ENCODE measurements at regions not wholly inside any gene's neighbourhood (a gene's known extent, or its start where the extent isn't known, plus 50 kb on each side); places are given as distances from the start of the nearest gene placed in this dataset.

DNA sequence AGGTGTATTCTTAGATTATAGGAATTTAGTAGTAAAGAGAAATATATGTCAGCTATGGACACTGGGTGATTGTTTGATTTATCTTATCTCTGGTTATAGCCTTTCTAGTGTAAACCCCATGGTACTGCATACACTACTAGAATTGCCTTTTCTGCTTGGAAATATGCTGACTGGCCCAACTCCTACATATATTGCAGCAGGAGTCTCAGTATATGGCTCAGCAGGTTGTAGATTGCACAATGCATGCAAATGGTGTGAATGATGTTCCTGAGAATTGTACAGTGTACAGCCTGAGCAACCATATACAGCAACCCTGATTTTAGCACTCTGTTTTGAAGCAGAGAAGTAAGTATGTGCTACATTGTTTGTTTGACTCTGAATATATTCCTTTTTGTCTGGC lies 153.4 kb upstream of the NPY start:
- H3K27me3 Mint-ChIP-seq (ENCODE audit: low read depth), result peaks cover 4% of the 10 kb centered on the region
- H3K9me3 Mint-ChIP-seq, result no peaks in the 10 kb centered on the region

DNA sequence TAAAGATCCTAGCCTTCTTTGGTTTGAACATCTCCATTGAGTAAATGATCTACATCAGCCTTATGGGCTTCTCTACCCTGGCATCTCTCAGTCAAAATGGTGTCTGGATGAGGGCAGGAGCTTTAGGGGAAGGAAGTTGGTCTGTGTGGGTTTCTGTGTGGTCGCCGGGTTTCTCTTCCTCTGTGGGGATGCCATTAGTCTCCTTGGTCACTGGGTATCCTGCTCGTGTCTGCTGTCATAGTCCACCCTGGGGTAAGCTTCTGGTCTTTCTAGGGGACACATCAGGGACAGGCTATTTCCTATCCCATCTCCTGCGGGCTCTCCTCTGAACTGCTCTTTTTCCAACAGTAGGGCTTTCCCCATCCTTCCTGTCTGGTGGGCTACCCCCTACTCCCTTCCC lies 150.3 kb upstream of the NPY start:
- Mint-ChIP-seq H3K4me1 (ENCODE audit: low read depth) (peaks cover 4% of the 10 kb centered on the region), H3K36me3 (ENCODE audit: insufficient read depth) (no peaks in the 10 kb centered on the region), H3K4me3 (no peak overlapping the region), H3K27me3 (ENCODE audit: low read depth) (peaks cover 8% of the 10 kb centered on the region), H3K9me3 (no peaks in the 10 kb centered on the region)
- no peak for ATAC-seq
- DNase-seq, result no peak

More for the DNA sequence above, 153.4 kb upstream of the NPY start:
- H3K4me1 Mint-ChIP-seq (ENCODE audit: low read depth), result peaks cover 4% of the 10 kb centered on the region
- DNase-seq (no peak), ATAC-seq (no peak)
- H3K36me3 Mint-ChIP-seq (ENCODE audit: insufficient read depth), result no peaks in the 10 kb centered on the region
- H3K4me3 Mint-ChIP-seq, result no peak overlapping the region

GRCh38 chr7:24134535-24134934 lies 149.5 kb upstream of the NPY start:
- DNase-seq, result no peak
- H3K36me3 Mint-ChIP-seq (ENCODE audit: insufficient read depth), result no peaks in the 10 kb centered on the region
- peaks cover 4% of the 10 kb centered on the region for H3K4me1 Mint-ChIP-seq (ENCODE audit: low read depth)
- ATAC-seq, result no peak
- H3K4me3 Mint-ChIP-seq, result no peak overlapping the region
- H3K9me3 Mint-ChIP-seq, result no peaks in the 10 kb centered on the region
- H3K27me3 Mint-ChIP-seq (ENCODE audit: low read depth), result peaks cover 8% of the 10 kb centered on the region

- ATAC-seq, result no peak
Observed at GRCh38 chr7:24135003-24135817, 148.8 kb upstream of the NPY start.

GRCh38 chr7:24137338-24137737 lies 146.7 kb upstream of the NPY start:
- Mint-ChIP-seq H3K27me3 (ENCODE audit: low read depth) (peaks cover 14% of the 10 kb centered on the region), H3K36me3 (ENCODE audit: insufficient read depth) (no peaks in the 10 kb centered on the region), H3K4me3 (no peak overlapping the region), H3K9me3 (no peaks in the 10 kb centered on the region), H3K4me1 (ENCODE audit: low read depth) (peaks cover 4% of the 10 kb centered on the region)
- ATAC-seq (no peak), DNase-seq (no peak)

More at GRCh38 chr7:24135003-24135817, 148.8 kb upstream of the NPY start:
- DNase-seq, result no peak
- Mint-ChIP-seq H3K36me3 (ENCODE audit: insufficient read depth) (no peaks in the 10 kb centered on the region), H3K4me3 (no peak overlapping the region), H3K27me3 (ENCODE audit: low read depth) (peaks cover 12% of the 10 kb centered on the region), H3K4me1 (ENCODE audit: low read depth) (peaks cover 4% of the 10 kb centered on the region), H3K9me3 (no peaks in the 10 kb centered on the region)

GRCh38 chr7:24138343-24138742 lies 145.6 kb upstream of the NPY start:
- Mint-ChIP-seq H3K27me3 (ENCODE audit: low read depth) (peaks cover 14% of the 10 kb centered on the region), H3K9me3 (no peaks in the 10 kb centered on the region), H3K4me1 (ENCODE audit: low read depth) (peaks cover 4% of the 10 kb centered on the region), H3K4me3 (no peak overlapping the region), H3K36me3 (ENCODE audit: insufficient read depth) (no peaks in the 10 kb centered on the region)
- no peak for ATAC-seq
- no peak for DNase-seq

GRCh38 chr7:24140001-24140400 lies 144.0 kb upstream of the NPY start:
- H3K4me3 Mint-ChIP-seq, result no peak overlapping the region
- no peaks in the 10 kb centered on the region for H3K36me3 Mint-ChIP-seq (ENCODE audit: insufficient read depth)
- no peak for DNase-seq
- H3K9me3 Mint-ChIP-seq, result no peaks in the 10 kb centered on the region
- peaks cover 4% of the 10 kb centered on the region for H3K4me1 Mint-ChIP-seq (ENCODE audit: low read depth)
- H3K27me3 Mint-ChIP-seq (ENCODE audit: low read depth), result peaks cover 14% of the 10 kb centered on the region
- ATAC-seq, result no peak

DNA sequence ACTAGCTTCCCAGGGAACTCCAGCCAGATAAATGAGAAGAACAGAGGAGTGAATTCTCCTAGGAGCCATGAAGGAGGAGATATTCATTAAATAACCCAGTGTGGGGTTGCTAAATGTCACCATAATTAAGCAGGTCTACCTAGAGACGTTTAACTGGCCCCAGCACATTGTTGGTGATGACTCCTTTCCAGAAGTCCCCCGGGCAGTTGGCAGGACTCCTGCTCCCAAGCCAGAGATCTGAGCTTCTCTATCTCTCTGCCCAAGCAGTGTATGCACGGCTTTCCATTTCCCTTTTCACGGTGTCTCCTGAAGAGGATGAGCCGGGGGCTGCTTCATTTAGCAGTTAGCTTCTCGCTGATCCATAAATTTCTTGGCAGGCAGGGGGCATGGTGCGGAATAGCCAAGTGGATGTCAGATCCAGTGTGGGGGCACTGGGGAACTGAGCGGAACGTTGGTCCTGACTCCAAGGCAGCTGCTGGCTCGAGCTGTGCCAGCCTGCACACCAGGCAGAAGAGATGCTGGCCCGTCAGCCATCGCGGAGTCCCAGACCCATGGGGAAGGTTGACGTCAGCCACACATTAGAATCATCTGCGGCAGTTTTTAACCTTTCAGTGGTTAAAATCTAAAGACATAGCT lies 142.0 kb upstream of the NPY start:
- H3K9me3 Mint-ChIP-seq, result no peaks in the 10 kb centered on the region
- H3K4me1 Mint-ChIP-seq (ENCODE audit: low read depth), result no peaks in the 10 kb centered on the region
- ATAC-seq (no peak), DNase-seq (no peak)
- H3K4me3 Mint-ChIP-seq, result no peak overlapping the region
- no peaks in the 10 kb centered on the region for H3K36me3 Mint-ChIP-seq (ENCODE audit: insufficient read depth)
- peaks cover 13% of the 10 kb centered on the region for H3K27me3 Mint-ChIP-seq (ENCODE audit: low read depth)

DNA sequence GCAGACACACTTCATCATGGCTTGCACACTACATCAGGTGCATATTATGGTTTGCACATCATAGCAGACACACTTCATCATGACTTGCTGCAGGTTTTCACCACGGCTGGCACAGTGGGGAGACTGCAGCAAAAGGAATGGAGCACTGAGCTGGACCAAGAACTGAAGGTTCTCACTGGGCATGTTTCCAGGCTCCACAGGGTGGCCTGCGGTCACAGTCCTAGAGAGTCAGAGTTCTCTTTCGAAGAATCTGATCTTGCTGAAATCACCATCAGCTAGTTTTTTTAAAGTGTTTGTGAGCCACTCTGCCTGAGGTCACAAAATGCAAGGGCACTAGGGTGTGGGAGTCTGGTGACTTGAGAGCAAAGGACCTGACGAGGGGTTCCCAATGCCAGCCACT lies 140.4 kb upstream of the NPY start:
- no peak for ATAC-seq
- H3K4me1 Mint-ChIP-seq (ENCODE audit: low read depth), result no peaks in the 10 kb centered on the region
- DNase-seq, result no peak
- H3K9me3 Mint-ChIP-seq, result no peaks in the 10 kb centered on the region
- H3K4me3 Mint-ChIP-seq, result no peak overlapping the region
- peaks cover 8% of the 10 kb centered on the region for H3K27me3 Mint-ChIP-seq (ENCODE audit: low read depth)
- no peaks in the 10 kb centered on the region for H3K36me3 Mint-ChIP-seq (ENCODE audit: insufficient read depth)

- no peak for ATAC-seq
- no peak overlapping the region for H3K4me3 Mint-ChIP-seq
- no peak for DNase-seq
- peaks cover 17% of the 10 kb centered on the region for H3K27me3 Mint-ChIP-seq (ENCODE audit: low read depth)
- no peaks in the 10 kb centered on the region for H3K4me1 Mint-ChIP-seq (ENCODE audit: low read depth)
- H3K9me3 Mint-ChIP-seq, result peaks cover 14% of the 10 kb centered on the region
- H3K36me3 Mint-ChIP-seq (ENCODE audit: insufficient read depth), result no peaks in the 10 kb centered on the region
Observed at GRCh38 chr7:24151944-24152343, 132.0 kb upstream of the NPY start.

GRCh38 chr7:24152356-24152755 lies 131.6 kb upstream of the NPY start:
- Mint-ChIP-seq H3K36me3 (ENCODE audit: insufficient read depth) (no peaks in the 10 kb centered on the region), H3K4me3 (no peak overlapping the region)
- ATAC-seq, result no peak

DNA sequence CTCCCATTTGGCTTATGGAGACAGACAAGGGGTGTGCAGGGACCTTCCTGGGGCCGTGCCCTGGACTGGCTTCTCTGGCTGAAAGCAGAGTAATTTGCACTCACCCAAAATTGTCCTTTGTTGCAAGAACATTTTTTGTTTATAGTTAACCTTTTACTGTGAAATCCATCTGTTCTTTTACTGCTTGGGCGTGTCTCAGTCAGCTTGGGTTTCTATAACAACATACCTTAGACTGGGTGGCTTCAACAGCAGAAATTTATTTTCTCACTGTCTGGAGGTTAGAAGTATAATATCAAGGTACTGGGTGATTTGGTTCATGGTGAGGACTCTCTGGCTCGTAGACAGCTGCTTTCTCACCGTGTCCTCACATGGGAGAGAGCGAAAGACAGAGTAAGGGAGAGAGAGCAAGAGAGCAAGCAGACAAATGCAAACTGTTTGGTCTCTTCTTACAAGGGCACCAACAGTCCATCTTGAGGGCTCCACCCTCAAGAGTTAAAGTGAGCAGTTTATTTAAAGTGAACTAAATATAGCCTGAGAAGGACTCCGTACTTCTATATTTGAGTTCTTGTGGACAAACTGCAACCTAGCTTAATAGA lies 131.0 kb upstream of the NPY start:
- peaks cover 14% of the 10 kb centered on the region for H3K9me3 Mint-ChIP-seq
- no peaks in the 10 kb centered on the region for H3K36me3 Mint-ChIP-seq (ENCODE audit: insufficient read depth)
- H3K4me3 Mint-ChIP-seq, result no peak overlapping the region
- ATAC-seq, result no peak
- H3K4me1 Mint-ChIP-seq (ENCODE audit: low read depth), result no peaks in the 10 kb centered on the region
- DNase-seq, result no peak
- peaks cover 17% of the 10 kb centered on the region for H3K27me3 Mint-ChIP-seq (ENCODE audit: low read depth)

More at GRCh38 chr7:24152356-24152755, 131.6 kb upstream of the NPY start:
- Mint-ChIP-seq H3K9me3 (peaks cover 14% of the 10 kb centered on the region), H3K27me3 (ENCODE audit: low read depth) (peaks cover 17% of the 10 kb centered on the region), H3K4me1 (ENCODE audit: low read depth) (no peaks in the 10 kb centered on the region)
- DNase-seq, result no peak

- Mint-ChIP-seq H3K36me3 (ENCODE audit: insufficient read depth) (no peaks in the 10 kb centered on the region), H3K27me3 (ENCODE audit: low read depth) (peaks cover 5% of the 10 kb centered on the region)
Observed at GRCh38 chr7:24157666-24158065, 126.3 kb upstream of the NPY start.

GRCh38 chr7:24158975-24159374 lies 125.0 kb upstream of the NPY start:
- no peak for ATAC-seq
- no peak for DNase-seq
- Mint-ChIP-seq H3K4me3 (no peak overlapping the region), H3K9me3 (no peaks in the 10 kb centered on the region), H3K36me3 (ENCODE audit: insufficient read depth) (no peaks in the 10 kb centered on the region), H3K4me1 (ENCODE audit: low read depth) (no peaks in the 10 kb centered on the region), H3K27me3 (ENCODE audit: low read depth) (peaks cover 5% of the 10 kb centered on the region)

More at GRCh38 chr7:24157666-24158065, 126.3 kb upstream of the NPY start:
- ATAC-seq, result no peak
- H3K4me3 Mint-ChIP-seq, result no peak overlapping the region
- H3K9me3 Mint-ChIP-seq, result no peaks in the 10 kb centered on the region
- no peak for DNase-seq
- H3K4me1 Mint-ChIP-seq (ENCODE audit: low read depth), result no peaks in the 10 kb centered on the region

- Mint-ChIP-seq H3K9me3 (no peaks in the 10 kb centered on the region), H3K27me3 (ENCODE audit: low read depth) (peaks cover 4% of the 10 kb centered on the region), H3K4me1 (ENCODE audit: low read depth) (no peaks in the 10 kb centered on the region), H3K36me3 (ENCODE audit: insufficient read depth) (no peaks in the 10 kb centered on the region), H3K4me3 (no peak overlapping the region)
- DNase-seq (no peak), ATAC-seq (no peak)
Observed at GRCh38 chr7:24164401-24164800, 119.6 kb upstream of the NPY start.

Measured in activated T-cell treated with anti-CD3 and anti-CD28 coated beads, Interleukin-2, amount 50 U/mL, for 4 hours (primary cell).